ENCODE measurements at regions not wholly inside any gene's neighbourhood (a gene's known extent, or its start where the extent isn't known, plus 50 kb on each side); places are given as distances from the start of the nearest gene placed in this dataset.

- no peak for TF ChIP-seq CTCF (IDR thresholded peaks at IDR 0.05; ENCODE audit: insufficient read depth, low read depth, low read length)
- no peak for DNase-seq (ENCODE audit: low read depth)
- no peak overlapping the region for H3K4me3 ChIP-seq (ENCODE audit: low read depth, low read length)
Measured at GRCh38 chr5:92963800-92964199, 617.2 kb downstream of the NR2F1-AS1 start.

- no peak for TF ChIP-seq CTCF (IDR thresholded peaks at IDR 0.05; ENCODE audit: insufficient read depth, low read depth, low read length)
- no peak for DNase-seq (ENCODE audit: low read depth)
- no peak overlapping the region for H3K4me3 ChIP-seq (ENCODE audit: low read depth, low read length)
Measured at GRCh38 chr5:92962752-92963151, 618.3 kb downstream of the NR2F1-AS1 start.

GRCh38 chr5:92956886-92957285, 624.1 kb downstream of the NR2F1-AS1 start:
- DNase-seq (ENCODE audit: low read depth): no peak
- H3K4me3 ChIP-seq (ENCODE audit: low read depth, low read length): no peak overlapping the region
- no peak for TF ChIP-seq CTCF (IDR thresholded peaks at IDR 0.05; ENCODE audit: insufficient read depth, low read depth, low read length)

- no peak overlapping the region for H3K4me3 ChIP-seq (ENCODE audit: low read depth, low read length)
- DNase-seq (ENCODE audit: low read depth): no peak
- no peak for TF ChIP-seq CTCF (IDR thresholded peaks at IDR 0.05; ENCODE audit: insufficient read depth, low read depth, low read length)
Measured at GRCh38 chr5:92952243-92952642, 628.8 kb downstream of the NR2F1-AS1 start.

GRCh38 chr5:92951746-92952145, 629.3 kb downstream of the NR2F1-AS1 start:
- no peak for TF ChIP-seq CTCF (IDR thresholded peaks at IDR 0.05; ENCODE audit: insufficient read depth, low read depth, low read length)
- no peak for DNase-seq (ENCODE audit: low read depth)
- H3K4me3 ChIP-seq (ENCODE audit: low read depth, low read length): no peak overlapping the region

GRCh38 chr5:92946546-92946945, 634.5 kb downstream of the NR2F1-AS1 start:
- DNase-seq (ENCODE audit: low read depth): no peak
- TF ChIP-seq CTCF (IDR thresholded peaks at IDR 0.05; ENCODE audit: insufficient read depth, low read depth, low read length): no peak
- no peak overlapping the region for H3K4me3 ChIP-seq (ENCODE audit: low read depth, low read length)

- DNase-seq (ENCODE audit: low read depth): peak; percentile 31
Measured at GRCh38 chr5:92945605-92946097, 635.4 kb downstream of the NR2F1-AS1 start.

More at GRCh38 chr5:92945605-92946097, 635.4 kb downstream of the NR2F1-AS1 start:
- no peak for TF ChIP-seq CTCF (IDR thresholded peaks at IDR 0.05; ENCODE audit: insufficient read depth, low read depth, low read length)
- H3K4me3 ChIP-seq (ENCODE audit: low read depth, low read length): no peak overlapping the region
